ENCODE measurements at regions not wholly inside any gene's neighbourhood (a gene's known extent, or its start where the extent isn't known, plus 50 kb on each side); places are given as distances from the start of the nearest gene placed in this dataset.
"Not testable (repeated sequence)": the region's sequence is repeated elsewhere in the genome, so short reads cannot be mapped to it uniquely, and the experiment has no call there.

- intact Hi-C loops (cut with DNase I; ENCODE audit: low total_unique reads) = no loop called here
- TF ChIP-seq CTCF (IDR thresholded peaks at IDR 0.05 in 8 of 11, conservative IDR thresholded peaks at IDR 0.05 in 3 of 11) (no peak), POLR2AphosphoS5 (IDR thresholded peaks at IDR 0.05) (no peak), POLR2A (IDR thresholded peaks at IDR 0.05) (no peak)
- Histone ChIP-seq H3K27me3 (replicated peaks in 1 of 7) (no peaks in the 10 kb centered on the region), H3K36me3 (no peaks in the 10 kb centered on the region), H3K4me3 (no peak overlapping the region), H3K27ac (peak overlapping the region in 3 of 8 donors; percentile 14 to 33 (median 20)), H3K9me3 (no peaks in the 10 kb centered on the region), H3K4me1 (peaks cover 6 to 42% (median 21%) of the 10 kb centered on the region in 6 donors)
- 89 to 95% (median 93%) methylated on average over 5 of the region's 5 CpGs for WGBS, 5 donors
- DNase-seq = no peak
Observed at GRCh38 chr20:53856300-53857295, 213.8 kb downstream of the BCAS1 start.

GRCh38 chr20:53855733-53856132, 214.7 kb downstream of the BCAS1 start:
- TF ChIP-seq CTCF (IDR thresholded peaks at IDR 0.05 in 8 of 11, conservative IDR thresholded peaks at IDR 0.05 in 3 of 11) (no peak), POLR2A (IDR thresholded peaks at IDR 0.05) (no peak), POLR2AphosphoS5 (IDR thresholded peaks at IDR 0.05) (no peak)
- intact Hi-C loops (cut with DNase I; ENCODE audit: low total_unique reads) = no loop called here
- WGBS, 5 donors = 71 to 79% (median 76%) methylated on average over 5 of the region's 5 CpGs
- no peak for DNase-seq
- Histone ChIP-seq H3K27me3 (replicated peaks in 1 of 7) (no peaks in the 10 kb centered on the region), H3K27ac (peak overlapping the region in 3 of 8 donors; percentile 14 to 33 (median 20)), H3K4me3 (no peak overlapping the region), H3K4me1 (peaks cover 6 to 43% (median 22%) of the 10 kb centered on the region in 6 donors), H3K9me3 (no peaks in the 10 kb centered on the region), H3K36me3 (no peaks in the 10 kb centered on the region)

- H3K9me3 ChIP-seq; intact Hi-C loops (cut with DNase I; ENCODE audit: low total_unique reads); H3K27ac ChIP-seq; DNase-seq; H3K27me3 ChIP-seq (replicated peaks in 1 of 7); H3K36me3 ChIP-seq; H3K4me3 ChIP-seq: not testable (repeated sequence)
- H3K4me1 ChIP-seq = peaks cover 6 to 50% (median 23%) of the 10 kb centered on the region in 6 donors
- 92 to 100% (median 99%) methylated on average over 2 to 7 of the region's 10 CpGs for WGBS, 5 donors
Observed at GRCh38 chr20:53854609-53854926, 215.8 kb downstream of the BCAS1 start.

GRCh38 chr20:53853111-53853713, 217.2 kb downstream of the BCAS1 start:
- intact Hi-C loops (cut with DNase I; ENCODE audit: low total_unique reads) = no loop called here
- Histone ChIP-seq H3K27ac (peak overlapping the region in 1 of 8 donors; percentile 23), H3K27me3 (replicated peaks in 1 of 7) (no peaks in the 10 kb centered on the region), H3K4me1 (peaks cover 9 to 57% (median 26%) of the 10 kb centered on the region in 6 donors), H3K36me3 (no peaks in the 10 kb centered on the region), H3K4me3 (no peak overlapping the region), H3K9me3 (no peaks in the 10 kb centered on the region)
- WGBS, 5 donors = 60 to 86% (median 68%) methylated on average over 4 of the region's 4 CpGs
- DNase-seq = no peak
- no peak for TF ChIP-seq POLR2AphosphoS5 (IDR thresholded peaks at IDR 0.05)
- TF ChIP-seq POLR2A (IDR thresholded peaks at IDR 0.05) = no peak
- TF ChIP-seq CTCF (IDR thresholded peaks at IDR 0.05 in 8 of 11, conservative IDR thresholded peaks at IDR 0.05 in 3 of 11) = no peak

All from spleen (tissue), 11 donors.